SK-N-SH (cell line): ENCODE measurements at regions not wholly inside any gene's neighbourhood (a gene's known extent, or its start where the extent isn't known, plus 50 kb on each side); places are given as distances from the start of the nearest gene placed in this dataset.

ENCODE experiments used
- CTCF ChIA-PET: fragments of 300-600, 350-600 bp; formaldehyde crosslinking; extraction: SDS; loops from one replicate; lab custom pipeline; 2021; lab: Yijun Ruan, JAX
- POLR2A ChIA-PET: fragments of 350-600 bp; sonication (Branson Sonifier 250); formaldehyde crosslinking; extraction: SDS; loops from one replicate; lab custom pipeline; 2020; ENCODE audit warnings: antibody characterized with exemption, inconsistent platforms; lab: Yijun Ruan, JAX
- DNase-seq: peaks from one replicate; pipeline ENCODE4 v3.0.0; 2012
- H2AFZ ChIP-seq: fragments of 200-600 bp; sonication (generic); 2 replicates; pipeline ENCODE4 v1.8.1; 2016; ENCODE audit warnings: antibody characterized with exemption, mild to moderate bottlenecking, low read depth
- H3F3A ChIP-seq: fragments of 200-600 bp; sonication (generic); replicated peaks from 2 replicates; pipeline ENCODE3; 2016; ENCODE audit warnings: antibody characterized with exemption, mild to moderate bottlenecking; ENCODE audit not compliant: insufficient read depth
- H3K27ac ChIP-seq, 2 experiments: fragments of 200-500 bp in 1 of 2; fragments of 200-600 bp in 1 of 2; sonication (Bioruptor generic) in 1 of 2; sonication (generic), shearing (Covaris generic) in 1 of 2; 2 replicates each; pipeline versions ENCODE4 v1.5.1 to v1.6.1; 2014 to 2016; ENCODE audit warnings: low read depth in 2 of 2, inconsistent platforms in 1 of 2, low read length in 1 of 2, mild to moderate bottlenecking in 1 of 2, mixed read lengths in 1 of 2
- H3K27me3 ChIP-seq: fragments of 200-600 bp; sonication (generic), shearing (Covaris generic); 2 replicates; pipeline ENCODE4 v1.6.1; 2016; ENCODE audit warnings: mixed run types; ENCODE audit not compliant: insufficient read depth
- H3K36me3 ChIP-seq, 2 experiments: fragments of 200-500 bp in 1 of 2; fragments of 200-600 bp in 1 of 2; sonication (Bioruptor generic) in 1 of 2; sonication (generic) in 1 of 2; replicated peaks in 1 of 2; 2 replicates each; pipeline versions ENCODE3 to v1.5.1; 2014 to 2016; ENCODE audit warnings: low read length in 1 of 2, mild to moderate bottlenecking in 1 of 2; ENCODE audit not compliant: insufficient read depth in 2 of 2, control insufficient read depth in 1 of 2
- H3K4me1 ChIP-seq, 2 experiments: fragments of 200-500 bp in 1 of 2; fragments of 200-600 bp in 1 of 2; sonication (Bioruptor generic) in 1 of 2; sonication (generic), shearing (Covaris generic) in 1 of 2; 2 replicates each; pipeline versions ENCODE4 v1.5.1 to v1.6.1; 2014 to 2016; ENCODE audit warnings: low read depth in 1 of 2, low read length in 1 of 2, mixed run types in 1 of 2; ENCODE audit not compliant: insufficient read depth in 2 of 2, control insufficient read depth in 1 of 2
- H3K4me2 ChIP-seq: fragments of 200-600 bp; sonication (generic), shearing (Covaris generic); 2 replicates; pipeline ENCODE4 v1.6.1; 2017; ENCODE audit warnings: mixed run types
- H3K4me3 ChIP-seq, 2 experiments: fragments of 200-500 bp in 1 of 2; fragments of 200-600 bp in 1 of 2; sonication (Bioruptor generic) in 1 of 2; sonication (generic), shearing (Covaris generic) in 1 of 2; 2 replicates each; pipeline versions ENCODE4 v1.5.1 to v1.8.1; 2014 to 2016; ENCODE audit warnings: low read depth in 2 of 2, inconsistent platforms in 1 of 2, low read length in 1 of 2, mild to moderate bottlenecking in 1 of 2, mixed read lengths in 1 of 2, moderate library complexity in 1 of 2
- H3K79me2 ChIP-seq: fragments of 200-600 bp; sonication (generic); 2 replicates; pipeline ENCODE4 v1.8.1; 2017; ENCODE audit warnings: mild to moderate bottlenecking; ENCODE audit not compliant: insufficient read depth
- H3K9ac ChIP-seq: fragments of 200-600 bp; sonication (generic); 2 replicates; pipeline ENCODE4 v1.6.1; 2017; ENCODE audit warnings: mixed run types
- H3K9me2 ChIP-seq: fragments of 200-600 bp; sonication (generic); 2 replicates; pipeline ENCODE4 v1.6.1; 2017; ENCODE audit warnings: mixed run types
- H3K9me3 ChIP-seq: fragments of 200-600 bp; sonication (generic); 2 replicates; pipeline ENCODE4 v1.6.1; 2017; ENCODE audit warnings: mixed run types, mild to moderate bottlenecking, moderate library complexity
- H4K20me1 ChIP-seq: fragments of 200-600 bp; sonication (generic); 2 replicates; pipeline ENCODE4 v1.6.1; 2017; ENCODE audit warnings: mild to moderate bottlenecking, mixed run types; ENCODE audit not compliant: insufficient read depth
- ELF1 ChIP-seq: IDR thresholded peaks from 2 replicates; pipeline ENCODE4 v1.4.0; 2012
- EP300 ChIP-seq, 2 experiments: IDR thresholded peaks; 2 replicates each; pipeline versions ENCODE4 v1.4.0 to v1.6.1; 2012; ENCODE audit warnings: borderline replicate concordance in 1 of 2, low read depth in 1 of 2, low read length in 1 of 2
- EZH2phosphoT487 ChIP-seq: fragments of 200-600 bp; sonication (generic); IDR thresholded peaks from 2 replicates; pipeline ENCODE4 v1.6.1; 2017; ENCODE audit warnings: low read depth, mixed run types, mild to moderate bottlenecking, antibody characterized with exemption, moderate library complexity, borderline replicate concordance
- FOXJ3 ChIP-seq: sonication (generic); formaldehyde crosslinking; IDR thresholded peaks from 2 replicates; pipeline ENCODE4 v1.5.1; 2020; ENCODE audit warnings: mild to moderate bottlenecking, missing genetic modification reagents
- JUND ChIP-seq: IDR thresholded peaks from 2 replicates; pipeline ENCODE4 v1.4.0; 2012
- MEF2A ChIP-seq: IDR thresholded peaks from 2 replicates; pipeline ENCODE4 v1.4.0; 2012; ENCODE audit warnings: low read depth, borderline replicate concordance
- NRF1 ChIP-seq: IDR thresholded peaks from 2 replicates; pipeline ENCODE4 v1.6.1; 2012; ENCODE audit warnings: low read depth, mild to moderate bottlenecking, low read length
- RAD21 ChIP-seq: IDR thresholded peaks from 2 replicates; pipeline ENCODE4 v1.6.1; 2012; ENCODE audit warnings: mild to moderate bottlenecking, low read length
- RFX5 ChIP-seq: IDR thresholded peaks from 2 replicates; pipeline ENCODE4 v1.6.1; 2012; ENCODE audit warnings: mild to moderate bottlenecking, improper control_type of control experiment, low read length
- RXRA ChIP-seq: IDR thresholded peaks from 2 replicates; pipeline ENCODE4 v1.4.0; 2012; ENCODE audit warnings: low read depth, mild to moderate bottlenecking, borderline replicate concordance
- SIN3A ChIP-seq: IDR thresholded peaks from 2 replicates; pipeline ENCODE4 v1.6.1; 2012; ENCODE audit warnings: low read depth, mild to moderate bottlenecking, low read length, moderate library complexity, borderline replicate concordance
- TEAD4 ChIP-seq: IDR thresholded peaks from 2 replicates; pipeline ENCODE4 v1.4.0; 2012; ENCODE audit warnings: mild to moderate bottlenecking, borderline replicate concordance; ENCODE audit not compliant: insufficient read depth
- WGBS: methylation state at CpG from one replicate; pipeline ENCODE4 v1.1.6; 2017; ENCODE audit warnings: low lambda C conversion rate; 5-methylcytosine and 5-hydroxymethylcytosine counted together
- TF ChIP-seq, protein P1 (sequence below): IDR thresholded peaks from 2 replicates; pipeline ENCODE4 v1.4.0; 2012; ENCODE audit warnings: low read depth, borderline replicate concordance
- TF ChIP-seq, protein P2 (sequence below): fragments of 150-350 bp; IDR thresholded peaks from 2 replicates; pipeline ENCODE4 v1.6.1; 2017; ENCODE audit warnings: antibody characterized with exemption, low read length, low read depth, borderline replicate concordance
- TF ChIP-seq, protein P3 (sequence below): fragments of 150-350 bp; IDR thresholded peaks from 2 replicates; pipeline ENCODE4 v1.6.1; 2016; ENCODE audit warnings: mild to moderate bottlenecking, low read depth, low read length
- TF ChIP-seq, protein P4 (sequence below): IDR thresholded peaks from 2 replicates; pipeline ENCODE4 v1.4.0; 2012; ENCODE audit warnings: low read depth

DNA sequence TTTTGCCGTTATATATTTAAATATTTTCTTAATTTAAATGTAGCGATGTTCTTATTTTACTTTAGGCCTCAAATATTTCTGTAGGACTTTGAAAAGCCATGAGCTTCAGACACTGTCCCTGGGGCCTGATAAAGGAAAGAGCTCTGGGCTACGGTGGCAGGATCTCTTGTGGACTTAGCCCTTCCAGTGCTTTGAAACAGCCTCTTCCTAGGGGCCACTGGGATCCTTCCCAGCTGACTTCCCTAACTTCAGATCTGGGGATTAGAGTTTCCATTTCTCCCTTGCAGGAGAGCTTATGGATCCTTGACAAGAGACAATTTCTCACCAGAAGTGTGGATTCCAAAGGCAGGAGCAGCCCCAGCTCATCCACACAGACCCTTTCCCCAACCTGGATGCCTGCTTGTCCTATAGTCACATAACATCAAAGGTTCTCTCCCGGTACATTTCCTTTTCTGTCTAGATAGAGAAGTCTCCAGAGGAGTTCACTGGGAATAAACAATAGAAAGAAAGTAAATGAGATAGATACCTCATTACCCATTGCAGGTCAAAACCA, 221.4 kb downstream of the TTC6 start:
- Histone ChIP-seq H3F3A (no peaks in the 10 kb centered on the region), H3K9me2 (no peaks in the 10 kb centered on the region), H3K79me2 (no peaks in the 10 kb centered on the region), H3K27me3 (no peaks in the 10 kb centered on the region), H3K4me3 (no peak overlapping the region), H2AFZ (no peak overlapping the region), H3K27ac (no peak overlapping the region), H3K4me1 (no peaks in the 10 kb centered on the region), H3K4me2 (no peak overlapping the region), H3K9me3 (no peaks in the 10 kb centered on the region), H3K36me3 (no peaks in the 10 kb centered on the region), H4K20me1 (no peaks in the 10 kb centered on the region), H3K9ac (no peak overlapping the region)
- TF ChIP-seq NRF1 (no peak), RXRA (no peak), RFX5 (no peak), FOXJ3 (CRISPR knock-in tag) (no peak), JUND (no peak), ELF1 (no peak), TEAD4 (no peak), RAD21 (no peak), EP300 (IDR thresholded peaks at IDR 0.05; ENCODE audit: borderline replicate concordance in 1 of 2, low read depth in 1 of 2, low read length in 1 of 2) (no peak), SIN3A (no peak), MEF2A (no peak), EZH2phosphoT487 (no peak)
- TF ChIP-seq, protein P1, sequence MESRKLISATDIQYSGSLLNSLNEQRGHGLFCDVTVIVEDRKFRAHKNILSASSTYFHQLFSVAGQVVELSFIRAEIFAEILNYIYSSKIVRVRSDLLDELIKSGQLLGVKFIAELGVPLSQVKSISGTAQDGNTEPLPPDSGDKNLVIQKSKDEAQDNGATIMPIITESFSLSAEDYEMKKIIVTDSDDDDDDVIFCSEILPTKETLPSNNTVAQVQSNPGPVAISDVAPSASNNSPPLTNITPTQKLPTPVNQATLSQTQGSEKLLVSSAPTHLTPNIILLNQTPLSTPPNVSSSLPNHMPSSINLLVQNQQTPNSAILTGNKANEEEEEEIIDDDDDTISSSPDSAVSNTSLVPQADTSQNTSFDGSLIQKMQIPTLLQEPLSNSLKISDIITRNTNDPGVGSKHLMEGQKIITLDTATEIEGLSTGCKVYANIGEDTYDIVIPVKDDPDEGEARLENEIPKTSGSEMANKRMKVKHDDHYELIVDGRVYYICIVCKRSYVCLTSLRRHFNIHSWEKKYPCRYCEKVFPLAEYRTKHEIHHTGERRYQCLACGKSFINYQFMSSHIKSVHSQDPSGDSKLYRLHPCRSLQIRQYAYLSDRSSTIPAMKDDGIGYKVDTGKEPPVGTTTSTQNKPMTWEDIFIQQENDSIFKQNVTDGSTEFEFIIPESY, result no peak
- TF ChIP-seq, protein P2, sequence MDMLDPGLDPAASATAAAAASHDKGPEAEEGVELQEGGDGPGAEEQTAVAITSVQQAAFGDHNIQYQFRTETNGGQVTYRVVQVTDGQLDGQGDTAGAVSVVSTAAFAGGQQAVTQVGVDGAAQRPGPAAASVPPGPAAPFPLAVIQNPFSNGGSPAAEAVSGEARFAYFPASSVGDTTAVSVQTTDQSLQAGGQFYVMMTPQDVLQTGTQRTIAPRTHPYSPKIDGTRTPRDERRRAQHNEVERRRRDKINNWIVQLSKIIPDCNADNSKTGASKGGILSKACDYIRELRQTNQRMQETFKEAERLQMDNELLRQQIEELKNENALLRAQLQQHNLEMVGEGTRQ, result no peak
- TF ChIP-seq, protein P3, sequence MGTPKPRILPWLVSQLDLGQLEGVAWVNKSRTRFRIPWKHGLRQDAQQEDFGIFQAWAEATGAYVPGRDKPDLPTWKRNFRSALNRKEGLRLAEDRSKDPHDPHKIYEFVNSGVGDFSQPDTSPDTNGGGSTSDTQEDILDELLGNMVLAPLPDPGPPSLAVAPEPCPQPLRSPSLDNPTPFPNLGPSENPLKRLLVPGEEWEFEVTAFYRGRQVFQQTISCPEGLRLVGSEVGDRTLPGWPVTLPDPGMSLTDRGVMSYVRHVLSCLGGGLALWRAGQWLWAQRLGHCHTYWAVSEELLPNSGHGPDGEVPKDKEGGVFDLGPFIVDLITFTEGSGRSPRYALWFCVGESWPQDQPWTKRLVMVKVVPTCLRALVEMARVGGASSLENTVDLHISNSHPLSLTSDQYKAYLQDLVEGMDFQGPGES, result no peak
- TF ChIP-seq, protein P4, sequence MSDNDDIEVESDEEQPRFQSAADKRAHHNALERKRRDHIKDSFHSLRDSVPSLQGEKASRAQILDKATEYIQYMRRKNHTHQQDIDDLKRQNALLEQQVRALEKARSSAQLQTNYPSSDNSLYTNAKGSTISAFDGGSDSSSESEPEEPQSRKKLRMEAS, result no peak
- POLR2A ChIA-PET, result no interaction called here
- 16% methylated on average over 4 of the region's 4 CpGs for WGBS
- DNase-seq, result no peak
- CTCF ChIA-PET, result no interaction called here
